T-helper 2 cell treated with Interferon-gamma antibody and Interleukin-4, amounts not matched to agents 5 μg/mL and 100 μg/mL, for 36 hours (primary cell): ENCODE measurements at regions not wholly inside any gene's neighbourhood (a gene's known extent, or its start where the extent isn't known, plus 50 kb on each side); places are given as distances from the start of the nearest gene placed in this dataset.
"Not testable (repeated sequence)": the region's sequence is repeated elsewhere in the genome, so short reads cannot be mapped to it uniquely, and the experiment has no call there.

Experiments
- DNase-seq: peaks from one replicate; pipeline ENCODE4 v3.0.0; 2021; ENCODE audit warnings: low spot score
- H3K27ac Mint-ChIP-seq: one replicate; pipeline ENCODE4 v1.8.0; 2021; ENCODE audit warnings: mild to moderate bottlenecking, mixed read lengths
- H3K27me3 Mint-ChIP-seq: one replicate; pipeline ENCODE4 v1.8.0; 2021; ENCODE audit warnings: low read depth, mixed read lengths
- H3K36me3 Mint-ChIP-seq: one replicate; pipeline ENCODE4 v1.8.0; 2021; ENCODE audit warnings: low read depth, mixed read lengths
- H3K4me1 Mint-ChIP-seq: one replicate; pipeline ENCODE4 v1.8.0; 2021; ENCODE audit warnings: low read depth, mixed read lengths
- H3K4me3 Mint-ChIP-seq: one replicate; pipeline ENCODE4 v1.8.0; 2022; ENCODE audit warnings: mild to moderate bottlenecking, moderate library complexity, mixed read lengths
- H3K9me3 Mint-ChIP-seq: one replicate; pipeline ENCODE4 v1.8.0; 2021; ENCODE audit warnings: mixed read lengths

- no peaks in the 10 kb centered on the region for H3K27me3 Mint-ChIP-seq
- no peaks in the 10 kb centered on the region for H3K4me1 Mint-ChIP-seq
- H3K4me3 Mint-ChIP-seq: no peak overlapping the region
- H3K9me3 Mint-ChIP-seq: peaks cover 4% of the 10 kb centered on the region
- no peak for DNase-seq
- H3K36me3 Mint-ChIP-seq: no peaks in the 10 kb centered on the region
- no peak overlapping the region for H3K27ac Mint-ChIP-seq
Measured at GRCh38 chr18:37836071-37836970, 270.7 kb upstream of the CELF4 start.

- H3K36me3 Mint-ChIP-seq, H3K4me1 Mint-ChIP-seq, H3K27ac Mint-ChIP-seq, H3K27me3 Mint-ChIP-seq, H3K4me3 Mint-ChIP-seq, H3K9me3 Mint-ChIP-seq, DNase-seq: not testable (repeated sequence)
Measured at GRCh38 chr18:37832010-37832695, 266.6 kb upstream of the CELF4 start.

GRCh38 chr18:37812961-37813360 is 247.4 kb upstream of the CELF4 start:
- Mint-ChIP-seq H3K27me3 (no peaks in the 10 kb centered on the region), H3K9me3 (peaks cover 30% of the 10 kb centered on the region), H3K27ac (no peak overlapping the region), H3K4me3 (no peak overlapping the region), H3K4me1 (no peaks in the 10 kb centered on the region), H3K36me3 (no peaks in the 10 kb centered on the region)
- no peak for DNase-seq

GRCh38 chr18:37805773-37806404 is 240.3 kb upstream of the CELF4 start:
- no peaks in the 10 kb centered on the region for H3K36me3 Mint-ChIP-seq
- DNase-seq: no peak
- peaks cover 28% of the 10 kb centered on the region for H3K9me3 Mint-ChIP-seq
- no peak overlapping the region for H3K27ac Mint-ChIP-seq
- H3K4me1 Mint-ChIP-seq: no peaks in the 10 kb centered on the region
- no peak overlapping the region for H3K4me3 Mint-ChIP-seq
- H3K27me3 Mint-ChIP-seq: no peaks in the 10 kb centered on the region

GRCh38 chr18:37796823-37797349 is 231.3 kb upstream of the CELF4 start:
- no peaks in the 10 kb centered on the region for H3K4me1 Mint-ChIP-seq
- no peak overlapping the region for H3K27ac Mint-ChIP-seq
- peaks cover 3% of the 10 kb centered on the region for H3K9me3 Mint-ChIP-seq

GRCh38 chr18:37787452-37787851 is 221.9 kb upstream of the CELF4 start:
- no peak for DNase-seq
- Mint-ChIP-seq H3K36me3 (no peaks in the 10 kb centered on the region), H3K27me3 (no peaks in the 10 kb centered on the region), H3K4me3 (no peak overlapping the region), H3K4me1 (no peaks in the 10 kb centered on the region), H3K27ac (no peak overlapping the region), H3K9me3 (no peaks in the 10 kb centered on the region)

More at GRCh38 chr18:37796823-37797349, 231.3 kb upstream of the CELF4 start:
- H3K27me3 Mint-ChIP-seq: no peaks in the 10 kb centered on the region
- no peak overlapping the region for H3K4me3 Mint-ChIP-seq
- DNase-seq: no peak
- H3K36me3 Mint-ChIP-seq: no peaks in the 10 kb centered on the region

GRCh38 chr18:37783771-37784170 is 218.2 kb upstream of the CELF4 start:
- Mint-ChIP-seq H3K4me3 (no peak overlapping the region), H3K27ac (no peak overlapping the region), H3K9me3 (no peaks in the 10 kb centered on the region)

GRCh38 chr18:37779220-37779619 is 213.6 kb upstream of the CELF4 start:
- Mint-ChIP-seq H3K4me1 (no peaks in the 10 kb centered on the region), H3K27ac (no peak overlapping the region), H3K36me3 (no peaks in the 10 kb centered on the region)

More at GRCh38 chr18:37783771-37784170, 218.2 kb upstream of the CELF4 start:
- Mint-ChIP-seq H3K4me1 (no peaks in the 10 kb centered on the region), H3K36me3 (no peaks in the 10 kb centered on the region), H3K27me3 (no peaks in the 10 kb centered on the region)
- DNase-seq: no peak

GRCh38 chr18:37778417-37779165 is 213.0 kb upstream of the CELF4 start:
- no peaks in the 10 kb centered on the region for H3K27me3 Mint-ChIP-seq
- no peaks in the 10 kb centered on the region for H3K4me1 Mint-ChIP-seq
- no peaks in the 10 kb centered on the region for H3K9me3 Mint-ChIP-seq
- H3K4me3 Mint-ChIP-seq: no peak overlapping the region
- no peaks in the 10 kb centered on the region for H3K36me3 Mint-ChIP-seq
- no peak overlapping the region for H3K27ac Mint-ChIP-seq
- DNase-seq: peak; percentile 23

More at GRCh38 chr18:37779220-37779619, 213.6 kb upstream of the CELF4 start:
- no peak for DNase-seq
- Mint-ChIP-seq H3K4me3 (no peak overlapping the region), H3K9me3 (no peaks in the 10 kb centered on the region), H3K27me3 (no peaks in the 10 kb centered on the region)

GRCh38 chr18:37769826-37770225 is 204.2 kb upstream of the CELF4 start:
- Mint-ChIP-seq H3K36me3 (no peaks in the 10 kb centered on the region), H3K27ac (no peak overlapping the region)

GRCh38 chr18:37764541-37765288 is 199.1 kb upstream of the CELF4 start:
- H3K9me3 Mint-ChIP-seq: no peaks in the 10 kb centered on the region
- no peaks in the 10 kb centered on the region for H3K27me3 Mint-ChIP-seq
- H3K4me1 Mint-ChIP-seq: no peaks in the 10 kb centered on the region
- H3K27ac Mint-ChIP-seq: no peak overlapping the region
- no peak overlapping the region for H3K4me3 Mint-ChIP-seq
- DNase-seq: no peak
- H3K36me3 Mint-ChIP-seq: no peaks in the 10 kb centered on the region

More at GRCh38 chr18:37769826-37770225, 204.2 kb upstream of the CELF4 start:
- Mint-ChIP-seq H3K27me3 (no peaks in the 10 kb centered on the region), H3K9me3 (no peaks in the 10 kb centered on the region), H3K4me3 (no peak overlapping the region), H3K4me1 (no peaks in the 10 kb centered on the region)
- DNase-seq: no peak

- H3K4me3 Mint-ChIP-seq: no peak overlapping the region
- no peak for DNase-seq
- H3K4me1 Mint-ChIP-seq: no peaks in the 10 kb centered on the region
- H3K9me3 Mint-ChIP-seq: no peaks in the 10 kb centered on the region
- H3K27me3 Mint-ChIP-seq: no peaks in the 10 kb centered on the region
- no peaks in the 10 kb centered on the region for H3K36me3 Mint-ChIP-seq
- no peak overlapping the region for H3K27ac Mint-ChIP-seq
Measured at GRCh38 chr18:37762076-37762621, 196.6 kb upstream of the CELF4 start.
